K562 (cell line): ENCODE measurements at regions not wholly inside any gene's neighbourhood (a gene's known extent, or its start where the extent isn't known, plus 50 kb on each side); places are given as distances from the start of the nearest gene placed in this dataset.
A peak's percentile ranks its signal among the peaks of the same experiment; 100 is the strongest.

ENCODE experiments used
- ATF4 ChIP-seq: fragments of 450-650 bp; formaldehyde crosslinking; IDR thresholded peaks from 2 replicates; pipeline ENCODE4 v1.4.0; 2022; ENCODE audit warnings: mild to moderate bottlenecking, moderate library complexity
- CEBPG ChIP-seq, 3 experiments: fragments of 200-800 bp in 1 of 3; sonication (Bioruptor generic) in 1 of 3; sonication (generic) in 1 of 3; formaldehyde crosslinking in 1 of 3; IDR thresholded peaks in 2 of 3; conservative IDR thresholded peaks in 1 of 3; 2 replicates each; pipeline versions ENCODE4 v1.6.1 to v1.8.0; 2016 to 2022; ENCODE audit warnings: missing compliant biosample characterization in 2 of 3, missing genetic modification characterization in 2 of 3, mild to moderate bottlenecking in 1 of 3, missing genetic modification reagents in 1 of 3
- DDX20 ChIP-seq: fragments of 450-650 bp; IDR thresholded peaks from 2 replicates; pipeline ENCODE4 v1.6.1; 2016; ENCODE audit warnings: missing genetic modification characterization, low read depth, mild to moderate bottlenecking, missing compliant biosample characterization, moderate library complexity
- DMBX1 ChIP-seq: fragments of 250-450 bp; sonication (Bioruptor Pico); IDR thresholded peaks from 2 replicates; pipeline ENCODE4 v1.8.0; 2022; ENCODE audit warnings: inconsistent platforms, mild to moderate bottlenecking, moderate library complexity, borderline replicate concordance
- ETV5 ChIP-seq: sonication (generic); formaldehyde crosslinking; IDR thresholded peaks from 2 replicates; pipeline ENCODE4 v1.4.0; 2020; ENCODE audit warnings: low read depth, mild to moderate bottlenecking, missing genetic modification reagents
- FUS ChIP-seq: fragments of 200-400 bp; formaldehyde crosslinking; optimal IDR thresholded peaks from 2 replicates; pipeline ENCODE3; 2017; ENCODE audit warnings: low read depth, low read length
- HDGF ChIP-seq: fragments of 450-650 bp; IDR thresholded peaks from 2 replicates; pipeline ENCODE4 v1.6.1; 2016
- HOXB6 ChIP-seq: fragments of 250-450 bp; sonication (Bioruptor Pico); IDR thresholded peaks from 2 replicates; pipeline ENCODE4 v1.5.1; 2022; ENCODE audit warnings: mild to moderate bottlenecking, borderline replicate concordance
- NFATC3 ChIP-seq: fragments of 450-650 bp; IDR thresholded peaks from 2 replicates; pipeline ENCODE4 v1.6.1; 2017; ENCODE audit warnings: mild to moderate bottlenecking
- NFRKB ChIP-seq: fragments of 450-650 bp; IDR thresholded peaks from 2 replicates; pipeline ENCODE4 v1.6.1; 2016; ENCODE audit warnings: low read depth
- POLR2G ChIP-seq: fragments of 200-400 bp; formaldehyde crosslinking; IDR thresholded peaks from 2 replicates; pipeline ENCODE4 v1.6.1; 2017; ENCODE audit warnings: low read depth, mild to moderate bottlenecking, antibody characterized with exemption, low read length, moderate library complexity
- RBM39 ChIP-seq: fragments of 200-400 bp; formaldehyde crosslinking; optimal IDR thresholded peaks from 2 replicates; pipeline ENCODE3; 2018; ENCODE audit warnings: low read depth, low read length
- SETDB1 ChIP-seq: IDR thresholded peaks from one replicate; pipeline ENCODE4 v1.6.1; 2012; ENCODE audit warnings: low read length, control low read depth, inconsistent platforms
- STAT5A ChIP-seq: IDR thresholded peaks from 2 replicates; pipeline ENCODE4 v1.6.1; 2012; ENCODE audit warnings: low read length, inconsistent platforms, borderline replicate concordance
- TRIM24 ChIP-seq, 2 experiments: fragments of 450-650 bp; IDR thresholded peaks; 2 replicates each; pipeline ENCODE4 v1.6.1; 2016
- U2AF1 ChIP-seq: fragments of 200-400 bp; formaldehyde crosslinking; optimal IDR thresholded peaks from 2 replicates; pipeline ENCODE3; 2017; ENCODE audit warnings: mild to moderate bottlenecking, low read depth, low read length, moderate library complexity
- ZBTB9 ChIP-seq: fragments of 450-650 bp; formaldehyde crosslinking; IDR thresholded peaks from 2 replicates; pipeline ENCODE4 v1.4.0; 2020; ENCODE audit warnings: mild to moderate bottlenecking, moderate library complexity
- ZHX1 ChIP-seq: fragments of 150-350 bp; conservative IDR thresholded peaks from 2 replicates; pipeline ENCODE4 v1.6.1; 2014; ENCODE audit warnings: low read length
- ZNF354B ChIP-seq: fragments of 250-450 bp; sonication (Bioruptor Pico); IDR thresholded peaks from 2 replicates; pipeline ENCODE4 v1.4.0; 2020
- ZNF551 ChIP-seq: fragments of 250-450 bp; sonication (Bioruptor Pico); IDR thresholded peaks from 2 replicates; pipeline ENCODE4 v1.5.0; 2021; ENCODE audit warnings: mild to moderate bottlenecking, moderate library complexity
- ZNF644 ChIP-seq: fragments of 200-800 bp; sonication (Bioruptor generic); IDR thresholded peaks from 2 replicates; pipeline ENCODE4 v1.6.1; 2016; ENCODE audit warnings: low read depth, missing genetic modification characterization, missing compliant biosample characterization

GRCh38 chr15:94951538-94951937 lies 720.2 kb downstream of the MCTP2 start (continued):
- 0 out of 2 replicates have a peak, but pooled peaks have one; percentile 18 for TF ChIP-seq ATF4 (CRISPR knock-in tag)
- no peak for TF ChIP-seq STAT5A
- TF ChIP-seq POLR2G, result no peak
- peak; percentile 36; the same call in 1 of the 2 replicates for TF ChIP-seq CEBPG (CRISPR knock-in tag; IDR thresholded peaks at IDR 0.05)
- peak in 1 of 2 experiments; percentile 80; a peak in 2 of 4 replicates for TF ChIP-seq CEBPG (tag; conservative IDR thresholded peaks at IDR 0.05 in 1 of 2, IDR thresholded peaks at IDR 0.05 in 1 of 2)
- TF ChIP-seq RBM39, result no peak
- no peak for TF ChIP-seq ZNF551 (CRISPR knock-in tag)
- no peak for TF ChIP-seq HOXB6 (CRISPR knock-in tag)
- no peak for TF ChIP-seq ZBTB9 (CRISPR knock-in tag)
- no peak for TF ChIP-seq ZNF354B (CRISPR knock-in tag)
- no peak for TF ChIP-seq HDGF
- peak; percentile 66; the same call in 1 of the 2 replicates for TF ChIP-seq DMBX1 (CRISPR knock-in tag)
- peak; percentile 58 to 71; a peak in 2 of 4 replicates for TF ChIP-seq TRIM24 (IDR thresholded peaks at IDR 0.05)
- TF ChIP-seq U2AF1, result no peak
- no peak for TF ChIP-seq SETDB1
- no peak for TF ChIP-seq NFRKB
- no peak for TF ChIP-seq FUS
- TF ChIP-seq DDX20 (tag), result no peak
- TF ChIP-seq ZNF644 (tag), result no peak
- no peak for TF ChIP-seq ZHX1
- no peak for TF ChIP-seq NFATC3
- no peak for TF ChIP-seq ETV5 (CRISPR knock-in tag)
